ENCODE measurements at regions not wholly inside any gene's neighbourhood (a gene's known extent, or its start where the extent isn't known, plus 50 kb on each side); places are given as distances from the start of the nearest gene placed in this dataset.
A peak's percentile ranks its signal among the peaks of the same experiment; 100 is the strongest.
"Not testable (repeated sequence)": the region's sequence is repeated elsewhere in the genome, so short reads cannot be mapped to it uniquely, and the experiment has no call there.

GRCh38 chr10:5576780-5577624 is 52.2 kb downstream of the CALML3 start:
- ATAC-seq (no peak), DNase-seq (no peak)

DNA sequence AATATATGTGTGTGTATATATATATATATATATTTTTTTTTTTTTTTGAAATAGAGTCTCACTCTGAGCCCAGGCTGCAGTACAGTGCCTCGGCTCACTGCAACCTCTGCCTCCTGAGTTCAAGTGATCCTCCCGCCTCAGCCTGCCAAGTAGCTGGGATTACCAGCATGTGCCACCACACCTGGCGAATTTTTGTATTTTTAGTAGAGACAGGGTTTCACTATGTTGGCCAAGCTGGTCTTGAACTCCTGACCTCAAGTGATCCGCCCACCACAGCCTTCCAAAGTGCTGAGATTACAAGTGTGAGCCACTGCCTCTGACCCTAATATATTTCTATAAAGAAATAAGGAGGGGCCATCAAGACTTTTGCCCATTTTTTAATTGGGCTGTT is 55.3 kb downstream of the CALML3 start:
- DNase-seq, ATAC-seq: not testable (repeated sequence)

DNA sequence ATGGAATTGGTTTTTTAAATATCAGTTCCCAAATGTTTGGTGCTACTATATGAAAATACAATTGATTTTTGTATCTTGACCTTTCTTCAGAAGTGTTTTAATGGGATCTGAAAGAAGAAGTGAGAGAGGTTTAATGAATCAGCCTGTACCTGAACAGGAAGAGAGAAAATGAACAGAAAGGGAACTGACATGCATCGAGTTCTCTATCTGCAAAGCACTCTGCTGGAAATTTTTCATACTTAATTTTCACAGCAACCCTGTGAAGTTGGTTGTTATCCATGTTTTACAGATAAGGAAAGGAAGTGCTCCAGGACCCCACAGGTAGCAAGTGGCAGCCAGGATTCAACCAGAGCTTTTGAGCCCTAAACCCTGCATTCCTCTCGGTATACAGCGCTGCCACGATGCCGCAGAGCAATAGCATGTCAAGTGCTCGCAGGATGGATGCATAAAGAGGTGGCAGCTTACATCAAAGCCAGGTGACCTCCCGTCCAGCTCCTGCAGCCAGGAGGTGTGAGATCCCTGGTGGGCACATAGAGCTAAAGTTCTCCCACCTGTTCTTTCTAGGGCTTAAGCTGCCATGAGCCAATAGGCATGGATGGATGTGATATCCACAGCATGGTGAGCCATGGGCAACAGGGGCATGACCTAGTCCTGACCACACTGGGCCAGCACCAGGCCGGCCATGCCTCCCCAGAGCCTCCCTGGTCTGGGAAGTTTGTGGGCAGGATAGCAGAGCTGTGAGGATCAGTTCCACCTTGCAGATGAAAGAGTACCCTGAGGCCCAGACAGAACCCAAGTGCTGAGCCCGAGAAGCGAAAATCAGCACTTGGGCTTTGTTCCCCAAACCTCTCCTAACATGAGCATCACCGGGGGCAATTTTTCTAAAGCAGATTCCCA is 57.2 kb downstream of the CALML3 start:
- no peak for ATAC-seq
- no peak for DNase-seq

- ATAC-seq (no peak), DNase-seq (no peak)
Observed at GRCh38 chr10:5582736-5583135, 58.0 kb downstream of the CALML3 start.

DNA sequence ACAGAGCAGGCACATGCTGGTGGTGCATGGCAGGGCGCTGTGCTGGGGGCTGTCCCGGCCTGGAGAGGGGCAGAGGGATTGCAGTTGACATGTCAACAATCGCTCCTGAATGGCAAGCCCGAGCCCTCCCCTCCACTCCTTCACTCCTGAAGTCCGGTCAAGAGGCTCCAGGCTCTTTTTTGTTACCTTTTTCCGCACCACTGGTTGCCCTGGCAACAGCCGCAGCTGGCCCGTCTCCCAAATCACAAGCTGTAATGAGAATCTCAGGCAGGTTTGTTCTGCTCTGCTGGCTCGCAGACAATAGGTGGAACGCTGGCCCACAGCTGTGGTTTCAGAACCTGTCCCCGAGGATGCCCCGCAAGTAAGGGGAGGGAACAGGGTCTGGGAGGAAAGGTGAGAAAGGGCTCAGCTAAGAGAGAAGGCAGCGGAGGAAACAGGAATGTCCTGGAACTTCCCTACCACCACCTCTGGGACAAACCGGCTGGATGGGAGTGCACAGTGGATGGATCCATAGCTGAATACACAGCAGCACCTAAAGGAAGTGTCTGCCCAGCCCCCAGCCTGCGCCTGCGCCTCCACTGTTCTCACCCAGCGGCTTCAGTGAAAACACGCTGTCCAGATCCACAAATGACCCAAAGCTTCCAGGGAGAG is 58.9 kb downstream of the CALML3 start:
- DNase-seq, result no peak
- ATAC-seq, result no peak

- ATAC-seq (peak; percentile 12), DNase-seq (no peak)
Observed at GRCh38 chr10:5584895-5585516, 60.2 kb downstream of the CALML3 start.

- no peak for DNase-seq
- no peak for ATAC-seq
Observed at GRCh38 chr10:5585517-5586206, 60.9 kb downstream of the CALML3 start.

- DNase-seq (no peak), ATAC-seq (no peak)
Observed at GRCh38 chr10:5587151-5588079, 62.7 kb downstream of the CALML3 start.

DNA sequence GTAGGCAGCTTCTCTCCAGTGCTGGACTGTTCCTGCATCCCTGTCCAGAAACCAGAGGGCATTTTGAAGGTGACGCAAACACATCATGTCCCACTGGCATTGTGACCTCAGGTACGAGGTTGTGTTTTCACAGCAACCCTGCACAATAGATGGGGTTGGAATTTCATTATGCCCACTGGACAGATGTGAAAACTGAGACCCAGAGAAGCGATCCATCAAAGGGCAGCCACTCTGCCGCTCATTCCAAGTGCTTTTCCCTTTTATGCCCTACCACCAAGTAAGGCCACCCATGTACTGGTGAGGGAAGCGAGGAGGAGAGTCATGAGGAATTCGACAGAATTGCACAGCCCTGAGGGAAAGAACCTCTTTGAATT is 63.3 kb downstream of the CALML3 start:
- no peak for ATAC-seq
- no peak for DNase-seq

- no peak for ATAC-seq
- DNase-seq, result no peak
Observed at GRCh38 chr10:5588603-5589002, 63.8 kb downstream of the CALML3 start.

Measured in stimulated activated naive CD8-positive, alpha-beta T cell treated with anti-CD3 and anti-CD28 coated beads, Interleukin-15, Interleukin-2, amounts not matched to agents 100 U/mL and 50 U/mL, for 24 hours (primary cell).